SK-N-SH treated with all-trans-retinoic acid at 6 μM for 48 hours (cell line): ENCODE measurements at regions not wholly inside any gene's neighbourhood (a gene's known extent, or its start where the extent isn't known, plus 50 kb on each side); places are given as distances from the start of the nearest gene placed in this dataset.

Experiments used
- ARNTL ChIP-seq: fragments of 450-650 bp; formaldehyde crosslinking; IDR thresholded peaks from 2 replicates; pipeline ENCODE4 v1.5.0; 2020; ENCODE audit warnings: low read depth, mild to moderate bottlenecking, moderate library complexity, borderline replicate concordance
- BACH2 ChIP-seq: fragments of 250-450 bp; sonication (Bioruptor Pico); IDR thresholded peaks from 2 replicates; pipeline ENCODE4 v1.9.0; 2021; ENCODE audit warnings: mild to moderate bottlenecking, borderline replicate concordance
- CSDC2 ChIP-seq: fragments of 250-450 bp; sonication (Bioruptor Pico); IDR thresholded peaks from 2 replicates; pipeline ENCODE4 v1.5.0; 2020; ENCODE audit warnings: mild to moderate bottlenecking, moderate library complexity
- ESRRG ChIP-seq: fragments of 250-450 bp; sonication (Bioruptor Pico); IDR thresholded peaks from 2 replicates; pipeline ENCODE4 v1.6.1; 2021; ENCODE audit warnings: mild to moderate bottlenecking
- GLIS3 ChIP-seq: fragments of 250-450 bp; sonication (Bioruptor Pico); IDR thresholded peaks from 2 replicates; pipeline ENCODE4 v1.5.0; 2020; ENCODE audit warnings: mild to moderate bottlenecking, moderate library complexity
- ISL1 ChIP-seq: fragments of 250-450 bp; sonication (Bioruptor Pico); IDR thresholded peaks from 2 replicates; pipeline ENCODE4 v2.1.2; 2022; ENCODE audit warnings: mild to moderate bottlenecking, moderate library complexity
- RARB ChIP-seq: fragments of 250-450 bp; sonication (Bioruptor Pico); IDR thresholded peaks from 2 replicates; pipeline ENCODE4 v1.8.0; 2021; ENCODE audit warnings: mild to moderate bottlenecking, moderate library complexity
- SNAI2 ChIP-seq: fragments of 250-450 bp; sonication (Bioruptor Pico); IDR thresholded peaks from 2 replicates; pipeline ENCODE4 v1.5.0; 2020; ENCODE audit warnings: mild to moderate bottlenecking, moderate library complexity
- TOX ChIP-seq: fragments of 250-450 bp; sonication (Bioruptor Pico); IDR thresholded peaks from 2 replicates; pipeline ENCODE4 v1.8.0; 2021; ENCODE audit warnings: mild to moderate bottlenecking, moderate library complexity, borderline replicate concordance
- ZFP30 ChIP-seq: fragments of 450-650 bp; formaldehyde crosslinking; IDR thresholded peaks from 2 replicates; pipeline ENCODE4 v1.5.0; 2022; ENCODE audit warnings: mild to moderate bottlenecking, moderate library complexity
- ZNF8 ChIP-seq: fragments of 450-650 bp; formaldehyde crosslinking; IDR thresholded peaks from 2 replicates; pipeline ENCODE4 v1.5.0; 2020; ENCODE audit warnings: mild to moderate bottlenecking, moderate library complexity
- TF ChIP-seq, protein P1 (sequence below): fragments of 250-450 bp; sonication (Bioruptor Pico); IDR thresholded peaks from 2 replicates; pipeline ENCODE4 v1.5.1; 2020; ENCODE audit warnings: low read depth, mild to moderate bottlenecking, moderate library complexity
- TF ChIP-seq, protein P2 (sequence below): fragments of 250-450 bp; sonication (Bioruptor Pico); IDR thresholded peaks from 2 replicates; pipeline ENCODE4 v1.8.0; 2020; ENCODE audit warnings: mild to moderate bottlenecking, moderate library complexity, borderline replicate concordance
- TF ChIP-seq, protein P3 (sequence below): fragments of 250-450 bp; sonication (Bioruptor Pico); IDR thresholded peaks from 2 replicates; pipeline ENCODE4 v1.5.1; 2021; ENCODE audit warnings: mild to moderate bottlenecking, moderate library complexity

DNA sequence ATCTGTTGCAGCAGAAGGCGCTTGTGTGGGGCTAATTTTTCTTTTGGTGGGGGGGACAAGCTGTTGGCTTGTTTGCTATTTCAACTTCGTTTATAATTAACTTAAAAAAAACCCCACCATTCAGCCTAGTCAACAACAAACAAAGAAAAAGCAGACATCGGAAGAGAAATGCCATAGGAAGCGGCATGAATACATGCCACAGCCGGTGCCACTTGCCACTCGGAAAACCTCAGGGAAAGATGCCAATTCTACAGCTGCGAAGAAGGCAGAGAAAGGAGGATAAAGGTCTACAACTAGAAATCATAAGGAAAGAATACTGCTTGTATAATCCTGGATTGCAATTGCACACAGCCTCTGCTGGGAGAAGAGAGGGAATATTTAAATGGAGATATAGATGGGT lies 254.4 kb upstream of the PMFBP1 start:
- no peak for TF ChIP-seq BACH2 (CRISPR knock-in tag)
- no peak for TF ChIP-seq TOX (CRISPR knock-in tag)
- TF ChIP-seq ISL1 (CRISPR knock-in tag), result no peak
- TF ChIP-seq, protein P1, sequence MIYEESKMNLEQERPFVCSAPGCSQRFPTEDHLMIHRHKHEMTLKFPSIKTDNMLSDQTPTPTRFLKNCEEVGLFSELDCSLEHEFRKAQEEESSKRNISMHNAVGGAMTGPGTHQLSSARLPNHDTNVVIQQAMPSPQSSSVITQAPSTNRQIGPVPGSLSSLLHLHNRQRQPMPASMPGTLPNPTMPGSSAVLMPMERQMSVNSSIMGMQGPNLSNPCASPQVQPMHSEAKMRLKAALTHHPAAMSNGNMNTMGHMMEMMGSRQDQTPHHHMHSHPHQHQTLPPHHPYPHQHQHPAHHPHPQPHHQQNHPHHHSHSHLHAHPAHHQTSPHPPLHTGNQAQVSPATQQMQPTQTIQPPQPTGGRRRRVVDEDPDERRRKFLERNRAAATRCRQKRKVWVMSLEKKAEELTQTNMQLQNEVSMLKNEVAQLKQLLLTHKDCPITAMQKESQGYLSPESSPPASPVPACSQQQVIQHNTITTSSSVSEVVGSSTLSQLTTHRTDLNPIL (CRISPR knock-in tag), result no peak
- no peak for TF ChIP-seq ARNTL (CRISPR knock-in tag)
- no peak for TF ChIP-seq SNAI2
- no peak for TF ChIP-seq ZFP30
- TF ChIP-seq ESRRG (CRISPR knock-in tag), result no peak
- TF ChIP-seq CSDC2, result no peak
- TF ChIP-seq, protein P2, sequence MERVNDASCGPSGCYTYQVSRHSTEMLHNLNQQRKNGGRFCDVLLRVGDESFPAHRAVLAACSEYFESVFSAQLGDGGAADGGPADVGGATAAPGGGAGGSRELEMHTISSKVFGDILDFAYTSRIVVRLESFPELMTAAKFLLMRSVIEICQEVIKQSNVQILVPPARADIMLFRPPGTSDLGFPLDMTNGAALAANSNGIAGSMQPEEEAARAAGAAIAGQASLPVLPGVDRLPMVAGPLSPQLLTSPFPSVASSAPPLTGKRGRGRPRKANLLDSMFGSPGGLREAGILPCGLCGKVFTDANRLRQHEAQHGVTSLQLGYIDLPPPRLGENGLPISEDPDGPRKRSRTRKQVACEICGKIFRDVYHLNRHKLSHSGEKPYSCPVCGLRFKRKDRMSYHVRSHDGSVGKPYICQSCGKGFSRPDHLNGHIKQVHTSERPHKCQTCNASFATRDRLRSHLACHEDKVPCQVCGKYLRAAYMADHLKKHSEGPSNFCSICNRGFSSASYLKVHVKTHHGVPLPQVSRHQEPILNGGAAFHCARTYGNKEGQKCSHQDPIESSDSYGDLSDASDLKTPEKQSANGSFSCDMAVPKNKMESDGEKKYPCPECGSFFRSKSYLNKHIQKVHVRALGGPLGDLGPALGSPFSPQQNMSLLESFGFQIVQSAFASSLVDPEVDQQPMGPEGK (CRISPR knock-in tag), result no peak
- TF ChIP-seq, protein P3, sequence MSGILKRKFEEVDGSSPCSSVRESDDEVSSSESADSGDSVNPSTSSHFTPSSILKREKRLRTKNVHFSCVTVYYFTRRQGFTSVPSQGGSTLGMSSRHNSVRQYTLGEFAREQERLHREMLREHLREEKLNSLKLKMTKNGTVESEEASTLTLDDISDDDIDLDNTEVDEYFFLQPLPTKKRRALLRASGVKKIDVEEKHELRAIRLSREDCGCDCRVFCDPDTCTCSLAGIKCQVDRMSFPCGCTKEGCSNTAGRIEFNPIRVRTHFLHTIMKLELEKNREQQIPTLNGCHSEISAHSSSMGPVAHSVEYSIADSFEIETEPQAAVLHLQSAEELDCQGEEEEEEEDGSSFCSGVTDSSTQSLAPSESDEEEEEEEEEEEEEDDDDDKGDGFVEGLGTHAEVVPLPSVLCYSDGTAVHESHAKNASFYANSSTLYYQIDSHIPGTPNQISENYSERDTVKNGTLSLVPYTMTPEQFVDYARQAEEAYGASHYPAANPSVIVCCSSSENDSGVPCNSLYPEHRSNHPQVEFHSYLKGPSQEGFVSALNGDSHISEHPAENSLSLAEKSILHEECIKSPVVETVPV (CRISPR knock-in tag), result no peak
- no peak for TF ChIP-seq ZNF8 (CRISPR knock-in tag)
- no peak for TF ChIP-seq RARB
- no peak for TF ChIP-seq GLIS3 (CRISPR knock-in tag)
